OCI-LY1 (cell line): ENCODE measurements at regions not wholly inside any gene's neighbourhood (a gene's known extent, or its start where the extent isn't known, plus 50 kb on each side); places are given as distances from the start of the nearest gene placed in this dataset.

Experiments used
- CTCF ChIP-seq: fragments of 200-600 bp; sonication (generic), shearing (Covaris generic); IDR thresholded peaks from 2 replicates; pipeline ENCODE4 v1.5.1; 2017; ENCODE audit warnings: mild to moderate bottlenecking, antibody characterized with exemption, low read length, moderate library complexity, mixed read lengths
- EZH2 ChIP-seq: fragments of 200-600 bp; sonication (generic), shearing (Covaris generic); IDR thresholded peaks from 2 replicates; pipeline ENCODE4 v1.8.0; 2017; ENCODE audit warnings: borderline replicate concordance, mixed run types, mild to moderate bottlenecking, antibody characterized with exemption, low read length, moderate library complexity, mixed read lengths

GRCh38 chr11:87596176-87596575 lies 558.4 kb downstream of the TMEM135 start:
- no peak for TF ChIP-seq CTCF
- no peak for TF ChIP-seq EZH2
